Motor neuron (in vitro differentiated cells): ENCODE measurements at regions not wholly inside any gene's neighbourhood (a gene's known extent, or its start where the extent isn't known, plus 50 kb on each side); places are given as distances from the start of the nearest gene placed in this dataset.

ENCODE experiments used
- ATAC-seq, 8 experiments: fragments of 200-7000 bp; cut with Tn5 transposase; replicated peaks in 6 of 8; 2 replicates each; pipeline ENCODE4 v1.8.0; 2021; ENCODE audit warnings: mild to moderate bottlenecking in 8 of 8, moderate library complexity in 8 of 8
- H3K27ac ChIP-seq, 2 donors: fragments of 250-450 bp; sonication (Bioruptor Pico); 2 replicates each; pipeline ENCODE4 v1.9.0; 2021; ENCODE audit warnings: antibody characterized with exemption in 2 of 2, mild to moderate bottlenecking in 2 of 2, moderate library complexity in 1 of 2
- H3K4me1 ChIP-seq, 2 donors: fragments of 250-450 bp; sonication (Bioruptor Pico); replicated peaks in 1 of 2; 2 replicates each; pipeline ENCODE4 v1.6.1; 2021; ENCODE audit warnings: antibody characterized with exemption in 2 of 2, mild to moderate bottlenecking in 2 of 2, moderate library complexity in 1 of 2
- H3K4me3 ChIP-seq, 5 donors: fragments of 250-450 bp; sonication (Bioruptor Pico); 2 replicates each; pipeline ENCODE4 v1.9.0; 2021; ENCODE audit warnings: antibody characterized with exemption in 5 of 5, mild to moderate bottlenecking in 5 of 5, moderate library complexity in 4 of 5
- WGBS, 10 experiments: fragments of 450-650 bp; shearing (Covaris generic); methylation state at CpG; one replicate each; pipeline ENCODE4 v1.0.0; 2022; 5-methylcytosine and 5-hydroxymethylcytosine counted together
- in situ Hi-C, 9 experiments: fragments of 400-800 bp; cut with MboI; loops; one replicate each; pipeline ENCODE4 v1.15.0; 2021; ENCODE audit warnings: low sequenced_read_pairs in 9 of 9, low pct_unique_long_range_greater_than_20kb in 2 of 9; ENCODE audit not compliant: unreplicated experiment in 9 of 9

DNA sequence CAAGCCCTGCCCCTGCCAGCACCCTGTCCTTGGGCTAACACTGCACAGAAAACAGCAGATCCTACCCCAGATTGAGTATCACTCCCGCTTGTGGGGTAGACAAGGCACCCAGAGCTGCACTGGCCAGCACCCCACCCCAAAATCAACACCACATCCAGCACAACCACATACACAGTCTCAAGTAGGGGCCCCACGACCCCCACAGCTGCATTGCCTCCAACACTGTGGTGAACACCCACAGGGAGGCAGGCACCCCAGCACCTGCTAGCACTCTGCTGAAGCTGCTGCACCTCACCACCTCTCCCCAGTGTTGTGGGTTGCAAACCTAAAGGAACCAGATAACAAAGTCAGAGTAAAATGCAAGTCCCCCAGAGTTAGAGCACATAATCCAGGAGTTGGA is 589.9 kb downstream of the PCDH19 start:
- in situ Hi-C loops = no loop called here

DNA sequence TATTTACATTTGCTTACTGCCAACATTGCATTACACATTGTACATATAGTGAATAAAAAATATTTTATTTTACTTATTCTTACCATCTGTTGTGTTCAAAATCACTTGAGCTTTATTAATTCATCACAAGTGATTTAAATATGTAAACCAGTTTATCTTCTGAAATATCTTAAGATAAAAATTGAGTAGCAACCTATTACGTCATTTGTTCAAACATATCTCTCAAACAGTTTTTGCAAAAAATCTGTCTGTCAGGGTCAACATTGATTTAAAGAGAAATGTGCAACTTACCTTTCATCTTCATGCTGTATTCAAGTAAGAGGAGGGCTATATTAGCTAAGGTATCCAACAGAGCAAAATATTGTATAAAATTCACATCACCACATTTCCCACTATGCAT is 610.1 kb downstream of the PCDH19 start:
- no peak for ATAC-seq
- in situ Hi-C loops = no loop called here
- 0 to 83% (median 60%) methylated on average over 1 of the region's 1 CpG; no CpG with 5 or more reads in 5 of the 10 experiments for WGBS, 10 experiments
- H3K27ac ChIP-seq = no peak overlapping the region
- no peaks in the 10 kb centered on the region for H3K4me1 ChIP-seq
- H3K4me3 ChIP-seq = no peak overlapping the region

More for the DNA sequence above, 589.9 kb downstream of the PCDH19 start:
- ATAC-seq = no peak
- Histone ChIP-seq H3K4me1 (no peaks in the 10 kb centered on the region), H3K27ac (no peak overlapping the region), H3K4me3 (no peak overlapping the region)
- 0 to 40% methylated on average over 1 of the region's 2 CpGs; no CpG with 5 or more reads in 8 of the 10 experiments for WGBS, 10 experiments

DNA sequence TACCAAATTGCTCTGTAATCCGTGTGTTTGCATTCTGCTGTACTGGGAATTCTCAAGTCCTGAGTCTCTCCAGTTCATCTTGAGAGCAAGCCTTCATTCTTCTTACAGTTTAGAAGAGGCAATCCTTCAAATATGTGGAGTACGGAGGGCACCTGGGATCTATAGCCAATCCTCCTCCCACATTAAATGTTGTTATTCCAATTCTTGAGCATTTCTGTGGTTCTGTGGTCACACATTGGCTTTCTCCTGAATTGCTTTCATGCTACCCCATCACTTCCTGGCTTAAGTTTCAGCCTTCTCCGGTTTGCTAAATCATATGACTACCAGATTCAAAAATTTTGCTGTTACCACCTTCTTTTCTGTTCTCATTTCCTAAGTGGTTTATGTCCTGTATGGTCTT is 611.1 kb downstream of the PCDH19 start:
- no peak for ATAC-seq
- Histone ChIP-seq H3K4me1 (no peaks in the 10 kb centered on the region), H3K27ac (no peak overlapping the region), H3K4me3 (no peak overlapping the region)
- in situ Hi-C loops = no loop called here
- 20 to 42% methylated on average over 1 to 3 of the region's 3 CpGs; no CpG with 5 or more reads in 8 of the 10 experiments for WGBS, 10 experiments

DNA sequence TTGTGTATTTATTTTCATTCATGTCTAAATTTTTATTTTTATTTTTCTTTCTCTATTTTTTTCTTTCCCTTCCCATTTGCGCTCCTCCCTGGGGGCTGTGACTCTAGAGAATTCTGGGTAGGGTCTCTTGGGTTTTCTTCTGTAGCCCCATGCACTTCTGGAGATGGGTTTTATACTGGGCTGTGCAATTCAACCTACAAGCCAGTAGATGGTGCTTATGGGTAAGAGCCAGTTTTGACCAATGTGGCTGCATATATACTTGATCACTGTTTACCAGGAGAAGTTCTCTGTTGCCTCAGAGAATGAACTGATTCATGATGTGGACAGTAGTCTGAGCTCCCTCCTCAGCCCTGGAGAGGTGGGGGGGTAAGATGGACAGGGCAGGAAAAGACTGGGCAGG is 614.6 kb downstream of the PCDH19 start:
- Histone ChIP-seq H3K4me3 (no peak overlapping the region), H3K27ac (no peak overlapping the region), H3K4me1 (no peaks in the 10 kb centered on the region)
- 7 to 100% (median 17%) methylated on average over 1 of the region's 1 CpG; no CpG with 5 or more reads in 5 of the 10 experiments for WGBS, 10 experiments
- in situ Hi-C loops = no loop called here
- no peak for ATAC-seq

DNA sequence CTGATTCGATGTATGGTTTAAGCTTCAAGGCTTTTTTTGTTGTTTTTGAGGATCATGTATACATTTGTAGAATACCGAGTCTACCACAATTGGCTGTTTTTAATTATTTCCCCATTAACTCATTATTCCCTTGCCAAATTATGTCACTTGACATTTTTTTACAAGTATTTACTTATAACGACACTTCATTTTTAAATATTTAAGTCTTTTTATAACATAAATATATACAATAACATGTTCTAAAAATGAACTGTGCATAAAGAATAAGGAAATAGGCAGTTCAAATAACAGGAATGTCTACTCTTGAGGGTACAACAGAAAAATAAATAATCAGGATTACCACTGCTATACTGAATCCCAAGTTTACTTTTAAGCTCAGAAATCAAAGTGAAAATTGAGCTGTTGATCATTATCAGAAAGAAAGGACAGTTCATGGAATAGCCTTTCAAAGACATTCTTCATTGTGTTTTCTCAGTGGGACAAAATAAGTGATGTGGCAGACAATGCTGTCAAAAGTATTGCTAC is 627.5 kb downstream of the PCDH19 start:
- H3K27ac ChIP-seq = no peak overlapping the region
- no peak for ATAC-seq
- in situ Hi-C loops = no loop called here
- H3K4me1 ChIP-seq = no peaks in the 10 kb centered on the region
- no peak overlapping the region for H3K4me3 ChIP-seq
- 0 to 100% (median 62%) methylated on average over 2 to 3 of the region's 3 CpGs; no CpG with 5 or more reads in 3 of the 10 experiments for WGBS, 10 experiments

DNA sequence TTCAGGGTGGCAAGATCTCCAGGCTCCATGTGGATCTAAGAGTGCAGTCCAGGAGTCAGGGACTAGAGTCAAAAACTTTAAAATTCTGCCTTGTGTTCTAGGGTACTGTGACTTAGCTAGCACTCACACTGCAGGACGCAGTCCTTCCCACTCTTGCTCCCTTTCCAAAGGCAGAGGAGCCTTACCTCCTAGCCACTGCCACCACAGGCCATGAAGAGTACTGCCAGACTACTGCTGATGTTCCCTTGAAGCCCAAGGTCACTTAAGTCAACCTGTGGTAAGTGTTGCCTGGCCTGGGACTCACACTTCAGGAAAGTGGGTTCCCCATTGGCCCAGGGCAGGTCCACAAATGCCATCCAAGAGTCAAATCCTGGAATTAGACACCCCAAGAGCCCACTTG is 632.2 kb downstream of the PCDH19 start:
- in situ Hi-C loops = no loop called here
- ATAC-seq = no peak
- 43 to 100% methylated on average over 1 of the region's 1 CpG; no CpG with 5 or more reads in 8 of the 10 experiments for WGBS, 10 experiments
- no peak overlapping the region for H3K4me3 ChIP-seq
- H3K4me1 ChIP-seq = no peaks in the 10 kb centered on the region
- H3K27ac ChIP-seq = no peak overlapping the region

DNA sequence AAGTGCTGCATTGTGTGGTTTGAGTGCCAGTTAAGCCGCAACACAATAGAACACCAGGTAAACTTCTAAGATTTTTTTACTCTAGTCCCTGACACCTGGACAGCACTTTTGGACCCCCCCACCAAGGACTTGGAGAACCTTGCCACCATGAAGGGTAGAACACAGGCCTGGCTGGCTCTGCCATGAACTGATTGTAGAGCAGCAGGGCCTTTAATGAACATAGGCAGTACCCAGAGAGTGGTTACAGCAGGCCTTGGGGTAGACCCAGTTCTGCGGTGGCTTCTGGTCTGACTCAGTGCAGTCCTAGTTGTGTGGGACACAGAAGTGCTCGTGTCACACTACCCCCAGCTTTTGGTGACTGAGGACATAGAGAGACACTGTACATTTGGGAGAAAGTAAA is 648.3 kb downstream of the PCDH19 start:
- Histone ChIP-seq H3K4me3 (no peak overlapping the region), H3K4me1 (no peaks in the 10 kb centered on the region), H3K27ac (no peak overlapping the region)
- no peak for ATAC-seq
- 31% methylated on average over 2 of the region's 3 CpGs; no CpG with 5 or more reads in 9 of the 10 experiments for WGBS, 10 experiments
- in situ Hi-C loops = no loop called here

DNA sequence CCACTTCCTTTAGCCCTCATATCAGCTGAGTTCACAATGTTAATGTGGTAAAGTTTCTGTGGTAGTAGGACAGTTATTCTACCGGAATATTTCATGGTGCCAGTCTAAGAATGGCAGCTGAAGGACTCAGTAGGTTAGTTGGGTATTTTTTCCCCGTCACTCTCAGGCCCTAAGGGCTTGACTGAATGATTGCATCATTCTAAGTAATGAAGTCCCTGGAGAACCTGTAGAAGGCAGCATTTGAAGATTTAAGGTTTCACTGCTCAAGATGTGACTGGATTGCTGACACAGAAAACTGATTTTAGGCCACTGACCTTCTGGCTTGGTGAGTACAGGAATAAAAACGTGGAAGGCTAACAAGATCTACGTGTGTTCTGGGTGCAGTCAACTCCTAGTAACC is 657.3 kb downstream of the PCDH19 start:
- in situ Hi-C loops = no loop called here
- Histone ChIP-seq H3K27ac (no peak overlapping the region), H3K4me1 (no peaks in the 10 kb centered on the region), H3K4me3 (no peak overlapping the region)
- ATAC-seq = peak in 1 of 8 experiments; percentile 16
- WGBS, 10 experiments = 0 to 72% (median 25%) methylated on average over 1 to 4 of the region's 4 CpGs; no CpG with 5 or more reads in 4 of the 10 experiments

DNA sequence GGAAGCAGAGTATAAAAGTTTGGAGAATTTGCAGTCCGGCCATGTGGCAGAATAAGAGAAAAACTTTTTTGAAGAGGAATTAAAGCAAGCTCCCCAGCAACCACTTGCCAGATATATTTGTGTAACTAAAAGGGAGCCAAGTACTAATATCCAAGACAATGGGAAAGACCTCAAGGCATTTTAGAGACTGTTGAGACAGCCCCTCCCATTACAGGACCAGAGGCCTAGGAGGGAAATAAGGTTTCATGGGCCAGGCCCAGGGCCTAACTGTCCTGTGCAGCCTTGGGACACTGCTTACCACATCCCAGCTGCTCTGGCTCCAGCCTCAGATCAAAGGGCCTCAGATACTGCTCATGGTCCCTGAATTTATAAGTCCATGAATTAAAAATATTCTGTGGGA is 659.4 kb downstream of the PCDH19 start:
- in situ Hi-C loops = no loop called here
- H3K4me3 ChIP-seq = no peak overlapping the region
- WGBS, 10 experiments = 33 to 82% methylated on average over 1 of the region's 1 CpG; no CpG with 5 or more reads in 8 of the 10 experiments
- no peak overlapping the region for H3K27ac ChIP-seq
- no peaks in the 10 kb centered on the region for H3K4me1 ChIP-seq
- no peak for ATAC-seq

DNA sequence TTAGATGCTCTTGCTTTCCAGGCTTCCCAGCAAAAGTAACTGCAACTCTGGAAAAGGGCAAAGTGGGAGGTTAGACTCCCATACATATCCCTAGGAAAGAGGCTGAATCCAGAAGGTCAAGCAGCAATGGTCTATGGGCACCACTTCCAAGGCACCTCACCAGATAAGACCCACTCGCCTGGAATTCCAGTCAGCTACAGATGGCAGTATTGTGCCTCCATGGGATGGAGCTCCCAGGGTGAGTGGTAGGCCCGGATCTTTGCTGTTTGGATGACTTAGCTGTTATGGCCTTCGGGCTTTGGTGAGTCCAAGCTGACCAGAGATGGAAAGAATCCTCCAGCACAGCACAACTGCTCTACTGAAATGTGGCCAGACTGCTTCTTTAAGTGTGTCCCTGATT is 688.0 kb downstream of the PCDH19 start:
- ATAC-seq = no peak
- Histone ChIP-seq H3K27ac (no peak overlapping the region), H3K4me1 (no peaks in the 10 kb centered on the region), H3K4me3 (no peak overlapping the region)
- no CpG with 5 or more reads among the region's 3 CpGs for WGBS, 10 experiments
- in situ Hi-C loops = no loop called here

DNA sequence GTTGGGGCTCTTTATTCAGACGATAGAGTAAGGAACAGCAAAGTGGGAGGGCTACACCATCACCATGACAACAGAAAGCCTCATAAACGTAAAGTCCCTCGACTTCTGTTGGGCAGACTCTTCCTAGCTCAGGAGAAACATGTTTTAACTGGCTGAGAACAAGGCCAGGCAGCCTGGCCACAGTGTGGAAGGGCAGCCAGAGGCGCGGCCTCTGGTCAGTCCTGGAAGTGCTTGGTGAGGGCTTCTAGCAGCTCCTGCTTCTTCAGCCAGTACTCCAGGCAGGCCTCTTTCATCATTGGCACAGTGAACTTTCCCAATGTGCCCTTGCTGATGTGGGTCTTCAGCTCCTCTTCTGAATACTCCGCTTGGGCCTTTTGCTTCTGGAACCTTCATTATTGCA is 690.9 kb downstream of the PCDH19 start:
- Histone ChIP-seq H3K4me1 (no peaks in the 10 kb centered on the region), H3K4me3 (no peak overlapping the region), H3K27ac (no peak overlapping the region)
- in situ Hi-C loops = no loop called here
- 0 to 66% (median 0%) methylated on average over 1 to 5 of the region's 6 CpGs; no CpG with 5 or more reads in 5 of the 10 experiments for WGBS, 10 experiments
- ATAC-seq = no peak

DNA sequence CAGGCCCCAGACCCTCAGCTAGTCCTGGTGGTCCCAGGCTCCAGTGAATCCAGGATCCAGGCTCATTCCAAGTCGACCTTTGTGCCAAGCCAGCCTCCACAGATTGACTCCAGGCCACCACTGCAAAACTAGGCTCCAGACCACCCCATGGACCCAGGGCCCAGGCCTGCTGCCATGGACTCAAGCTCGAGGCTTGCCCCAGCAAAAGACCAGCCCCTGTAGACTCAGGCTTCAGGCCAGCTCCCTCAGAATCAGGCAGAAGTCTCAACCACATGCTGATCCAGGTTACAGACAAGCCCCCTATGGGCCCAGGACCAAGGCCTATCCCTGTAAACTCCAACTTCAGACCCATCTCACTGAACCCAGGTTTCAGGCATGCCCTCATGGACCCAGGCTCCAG is 692.4 kb downstream of the PCDH19 start:
- Histone ChIP-seq H3K27ac (no peak overlapping the region), H3K4me1 (no peaks in the 10 kb centered on the region), H3K4me3 (no peak overlapping the region)
- in situ Hi-C loops = no loop called here
- ATAC-seq = no peak
- WGBS, 10 experiments = 0 to 40% methylated on average over 1 of the region's 2 CpGs; no CpG with 5 or more reads in 8 of the 10 experiments

DNA sequence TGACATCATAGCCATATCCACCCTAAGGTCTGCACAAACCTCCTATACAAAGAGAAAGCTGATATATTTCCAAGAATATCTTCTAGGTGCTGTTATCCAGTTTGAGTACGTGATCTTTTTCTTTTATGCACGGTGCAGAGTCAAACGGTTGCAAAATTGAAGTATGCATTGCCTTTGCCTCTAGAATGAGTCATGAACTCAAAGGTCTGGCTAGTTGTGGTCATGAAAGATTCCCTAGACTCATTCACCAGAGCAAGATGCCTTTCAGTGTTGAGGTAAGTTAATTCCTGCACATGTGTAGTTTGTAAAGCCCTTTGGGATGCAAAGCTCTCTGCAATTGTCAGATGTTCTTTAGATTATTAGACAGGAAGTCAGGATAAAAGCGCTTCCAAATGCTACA is 704.4 kb downstream of the PCDH19 start:
- ATAC-seq = peak in 1 of 8 experiments; percentile 38
- peaks cover 0 to 2% of the 10 kb centered on the region in 2 donors for H3K4me1 ChIP-seq
- in situ Hi-C loops = no loop called here
- 0 to 92% (median 60%) methylated on average over 1 to 4 of the region's 4 CpGs; no CpG with 5 or more reads in 5 of the 10 experiments for WGBS, 10 experiments
- no peak overlapping the region for H3K27ac ChIP-seq
- no peak overlapping the region for H3K4me3 ChIP-seq

DNA sequence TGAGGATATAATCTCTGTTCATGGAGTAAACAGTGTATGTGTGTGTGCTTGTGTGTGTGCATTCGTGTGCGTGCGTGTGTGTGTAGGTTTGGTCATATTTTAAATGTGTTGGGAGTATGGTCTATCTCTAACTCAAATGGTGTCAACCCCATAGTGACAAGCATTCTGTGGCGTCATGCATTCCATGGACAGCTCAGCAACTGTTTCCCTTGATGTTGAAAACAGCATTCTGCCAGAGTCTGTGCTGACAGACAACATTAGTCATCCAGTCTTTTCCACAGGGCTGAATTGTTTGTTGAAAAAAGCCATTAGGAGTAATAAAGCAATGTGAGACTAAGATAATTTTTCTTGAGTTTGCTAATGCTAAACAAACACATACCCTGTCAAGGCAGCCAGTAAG is 706.6 kb downstream of the PCDH19 start:
- Histone ChIP-seq H3K4me3 (no peak overlapping the region), H3K4me1 (peaks cover 0 to 2% of the 10 kb centered on the region in 2 donors), H3K27ac (no peak overlapping the region)
- peak in 5 of 8 experiments; percentile 41 to 87 (median 54) for ATAC-seq
- 0 to 80% (median 26%) methylated on average over 1 to 4 of the region's 4 CpGs; no CpG with 5 or more reads in 6 of the 10 experiments for WGBS, 10 experiments
- in situ Hi-C loops = no loop called here
